GM21360 (cell line): ENCODE measurements at regions not wholly inside any gene's neighbourhood (a gene's known extent, or its start where the extent isn't known, plus 50 kb on each side); places are given as distances from the start of the nearest gene placed in this dataset.

Source experiments
- ATAC-seq: cut with Tn5 transposase; IDR thresholded peaks from one replicate; pipeline ENCODE4 v1.9.1; 2021; ENCODE audit warnings: mild to moderate bottlenecking, moderate library complexity; ENCODE audit not compliant: unreplicated experiment

DNA sequence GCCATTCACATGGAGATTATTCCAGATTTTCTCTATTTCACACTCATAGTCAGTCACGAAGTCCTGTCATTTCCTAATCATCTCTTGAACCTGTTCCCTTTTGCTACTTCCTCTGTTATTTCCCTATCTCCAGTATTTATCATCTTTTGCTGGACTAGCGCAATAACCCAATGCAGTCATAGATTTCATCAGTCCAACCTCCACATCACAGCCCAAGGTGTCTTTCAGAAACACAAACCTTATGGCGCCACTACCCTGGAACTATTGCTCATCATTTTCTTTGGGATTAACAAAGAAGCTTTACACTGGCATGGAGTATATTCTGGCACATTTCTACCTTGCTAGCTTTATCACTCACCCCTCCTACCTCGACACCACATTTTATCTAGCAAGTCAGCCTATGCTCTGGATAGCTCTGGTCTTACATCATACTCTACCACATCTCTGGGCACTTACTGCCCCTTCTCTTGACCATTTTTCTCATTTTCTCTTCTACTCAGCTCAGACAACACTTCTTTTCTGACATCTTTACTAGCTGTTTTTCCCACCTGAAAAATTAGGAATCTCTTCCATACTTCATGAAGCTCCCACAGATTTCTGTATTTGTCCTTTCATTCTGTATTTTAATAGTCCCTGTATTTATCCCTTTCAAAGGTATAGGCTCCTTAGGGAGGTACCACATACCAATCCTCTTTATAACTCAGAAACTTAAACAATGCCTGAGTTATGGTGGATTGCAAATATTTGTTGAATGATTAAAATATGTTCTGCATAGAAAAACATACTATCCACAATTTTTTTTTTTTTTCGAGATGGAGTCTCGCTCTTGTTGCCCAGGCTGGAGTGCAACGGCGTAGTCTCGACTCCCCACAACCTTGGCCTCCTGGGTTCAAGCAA is 534.7 kb downstream of the KLF12 start:
- no peak for ATAC-seq

DNA sequence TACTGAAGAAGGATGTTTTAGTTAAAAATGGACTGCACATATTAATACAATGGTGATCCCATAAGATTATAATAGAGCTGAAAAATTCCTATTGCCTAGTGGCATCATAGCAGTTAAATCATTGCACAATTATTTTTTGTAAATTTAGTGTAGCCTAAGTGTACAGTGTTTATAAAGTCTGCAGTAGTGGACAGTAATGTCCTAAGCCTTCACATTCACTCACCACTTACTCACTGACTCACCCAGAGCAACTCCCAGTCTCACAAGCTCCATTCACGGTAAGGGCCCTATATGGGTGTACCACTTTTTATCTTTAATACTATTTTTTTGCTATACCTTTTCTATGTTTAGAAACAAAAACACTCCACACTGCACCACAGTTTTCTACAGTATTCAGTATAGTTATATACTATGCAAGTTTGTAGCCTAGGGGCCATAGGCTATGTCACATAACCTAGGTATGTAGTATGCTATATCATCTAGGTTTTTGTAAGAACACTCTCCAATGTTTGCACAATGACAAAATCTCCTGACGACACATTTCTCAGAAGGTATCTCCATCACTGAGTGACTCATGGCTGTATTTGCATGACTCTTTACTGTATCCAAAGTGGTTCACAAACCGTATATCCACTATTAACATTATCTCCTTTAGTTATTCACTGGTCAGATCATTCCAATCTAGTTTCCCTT is 536.0 kb downstream of the KLF12 start:
- ATAC-seq, result no peak

DNA sequence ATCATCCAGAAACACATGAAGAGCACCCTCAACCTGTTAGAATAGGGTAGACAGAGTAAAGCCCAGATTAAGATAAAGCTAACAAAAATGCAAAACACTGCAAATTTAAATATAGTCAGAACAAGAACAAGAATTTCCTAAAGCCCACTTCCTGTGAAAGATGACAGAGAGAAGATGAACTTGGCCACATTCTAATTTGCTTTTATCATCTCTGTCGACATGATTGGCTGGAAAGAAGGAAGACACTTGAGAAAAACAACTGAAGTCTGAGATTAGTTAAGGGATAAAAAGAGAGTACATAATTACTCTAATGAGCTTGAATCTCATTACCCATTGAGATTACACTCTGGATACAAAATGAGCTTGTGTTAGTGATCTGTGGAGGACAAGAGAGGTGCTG is 537.6 kb downstream of the KLF5 start:
- no peak for ATAC-seq

DNA sequence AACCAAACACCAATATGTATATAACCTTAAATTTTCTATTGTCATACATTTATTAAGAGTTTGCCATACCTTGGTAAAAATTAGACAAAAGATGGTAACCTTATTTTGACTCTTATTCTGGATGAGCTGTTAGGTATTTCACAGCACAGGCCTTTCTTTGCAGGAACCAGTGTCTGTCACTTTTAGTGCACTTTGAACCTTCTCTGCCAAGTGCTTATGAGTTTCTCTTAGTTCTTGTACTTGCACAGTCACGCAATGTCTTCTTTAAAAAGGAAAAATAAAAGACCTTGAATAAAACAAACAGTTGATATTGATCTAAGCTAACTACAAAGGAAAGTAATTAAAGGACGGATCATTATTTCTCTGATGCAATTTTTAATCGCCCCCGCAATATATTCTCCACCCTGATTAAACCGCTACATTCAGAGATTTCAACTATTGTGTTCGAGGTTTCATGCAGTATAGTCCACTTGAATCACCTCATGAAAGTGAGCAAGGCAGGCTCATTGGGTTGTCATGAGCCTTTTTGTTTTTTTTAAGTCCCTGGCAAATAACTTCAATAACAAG is 534.5 kb downstream of the KLF5 start:
- ATAC-seq, result no peak

DNA sequence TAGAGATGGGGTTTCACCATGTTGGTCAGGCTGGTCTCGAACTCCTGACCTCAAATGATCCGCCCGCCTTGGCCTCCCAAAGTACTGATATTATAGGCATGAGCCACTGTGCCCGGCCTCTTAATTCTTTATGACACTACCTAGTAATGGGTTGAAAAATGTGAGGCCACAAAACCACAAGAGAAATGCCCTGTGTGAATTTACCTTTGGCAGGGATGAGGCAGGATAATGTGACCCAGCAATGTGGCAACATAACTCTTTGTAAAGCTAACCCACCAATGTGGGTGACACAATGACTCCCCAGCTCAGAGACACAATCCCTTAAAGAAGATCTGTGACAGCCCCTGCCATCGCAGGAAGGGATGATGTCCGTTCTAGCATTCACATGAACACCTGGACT is 533.1 kb downstream of the KLF5 start:
- ATAC-seq, result no peak

DNA sequence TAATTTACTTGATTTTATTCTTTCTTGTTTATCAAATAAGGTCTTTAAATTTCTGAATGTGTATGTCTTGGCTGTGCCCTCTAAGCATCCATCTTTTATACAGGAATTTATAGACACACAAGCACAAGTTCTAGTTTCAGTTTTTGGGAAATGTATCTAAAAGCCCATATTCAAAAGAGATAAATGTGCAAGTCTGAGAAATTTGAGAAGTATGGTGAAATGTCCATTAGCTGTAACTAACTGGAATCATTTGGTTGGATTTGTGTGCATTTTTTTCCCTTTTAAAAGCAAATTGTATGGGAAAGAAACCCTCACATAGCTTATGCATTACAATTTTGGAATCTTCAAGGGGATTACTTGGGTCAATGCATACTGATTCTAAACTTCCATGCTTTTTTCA is 532.0 kb downstream of the KLF5 start:
- ATAC-seq, result no peak

DNA sequence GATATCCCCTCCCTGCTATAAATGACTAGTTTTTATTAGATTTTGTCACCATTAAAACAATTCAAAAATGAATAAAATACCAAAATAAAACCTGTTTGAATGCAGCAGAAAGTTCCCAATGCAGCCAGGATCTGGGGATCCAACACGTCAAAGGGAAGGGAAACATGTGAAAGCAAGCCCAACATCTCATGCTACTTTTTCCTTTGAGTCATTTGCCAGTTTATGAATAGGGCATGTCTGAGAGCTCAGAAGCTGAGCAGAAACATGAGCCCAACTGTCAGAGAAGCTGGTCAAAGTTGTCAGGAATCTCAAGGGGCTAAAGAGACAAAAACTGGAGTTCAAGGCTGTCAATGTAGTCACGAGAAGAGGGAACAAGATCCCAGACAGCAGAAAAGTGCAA is 526.4 kb downstream of the KLF5 start:
- ATAC-seq, result no peak

DNA sequence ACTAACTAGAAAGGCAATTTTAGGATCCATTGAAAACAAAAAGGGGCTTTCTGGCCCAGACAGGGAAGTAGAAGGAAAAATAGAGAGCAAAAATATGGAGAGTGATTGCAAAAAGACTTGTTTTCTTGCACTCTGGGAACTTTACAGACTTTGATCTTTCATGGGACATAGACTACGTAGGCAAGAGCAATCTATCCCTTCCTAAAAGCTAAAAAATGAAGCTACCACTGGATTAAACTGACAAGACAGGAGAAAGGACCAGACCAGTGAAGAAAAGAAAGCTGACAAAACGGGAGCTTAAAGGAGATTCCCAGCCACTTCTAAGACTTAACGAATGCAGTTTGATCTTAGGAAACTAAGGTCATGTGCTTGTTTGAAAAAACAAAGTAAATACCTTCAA is 524.5 kb downstream of the KLF5 start:
- no peak for ATAC-seq

DNA sequence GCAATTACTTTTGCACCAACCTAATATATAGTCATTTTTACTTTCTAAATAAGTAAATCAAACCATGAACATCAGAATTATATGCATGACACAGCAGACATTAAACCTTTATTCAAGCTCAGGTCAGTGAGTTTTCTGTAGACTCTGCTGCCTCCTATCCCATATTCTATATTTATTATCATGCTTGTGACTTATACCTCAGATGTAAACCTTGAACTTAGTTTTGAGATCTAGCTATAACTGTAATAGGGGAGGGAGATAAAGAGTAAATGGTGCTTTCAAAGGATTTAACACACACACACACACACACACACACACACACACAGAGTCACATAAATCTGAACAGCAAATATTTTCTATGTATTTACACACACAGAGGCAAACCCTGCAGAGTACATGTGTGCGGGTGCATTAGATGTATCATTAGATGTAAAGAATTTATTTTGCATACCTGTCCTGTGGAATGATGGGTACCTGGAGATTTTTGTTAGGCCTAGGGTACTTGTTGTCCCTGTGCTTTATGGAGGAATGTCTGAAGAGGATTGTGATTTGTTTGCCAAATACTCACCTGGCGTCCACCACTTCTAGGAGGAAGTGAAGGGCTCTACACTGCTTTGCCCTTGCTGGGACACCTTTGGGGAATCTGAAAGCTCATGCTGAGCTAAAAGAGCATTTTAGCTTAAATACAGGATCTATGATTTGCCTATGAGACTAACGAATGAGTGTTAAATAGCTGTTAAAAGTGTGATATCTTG is 521.9 kb downstream of the KLF5 start:
- ATAC-seq, result no peak

DNA sequence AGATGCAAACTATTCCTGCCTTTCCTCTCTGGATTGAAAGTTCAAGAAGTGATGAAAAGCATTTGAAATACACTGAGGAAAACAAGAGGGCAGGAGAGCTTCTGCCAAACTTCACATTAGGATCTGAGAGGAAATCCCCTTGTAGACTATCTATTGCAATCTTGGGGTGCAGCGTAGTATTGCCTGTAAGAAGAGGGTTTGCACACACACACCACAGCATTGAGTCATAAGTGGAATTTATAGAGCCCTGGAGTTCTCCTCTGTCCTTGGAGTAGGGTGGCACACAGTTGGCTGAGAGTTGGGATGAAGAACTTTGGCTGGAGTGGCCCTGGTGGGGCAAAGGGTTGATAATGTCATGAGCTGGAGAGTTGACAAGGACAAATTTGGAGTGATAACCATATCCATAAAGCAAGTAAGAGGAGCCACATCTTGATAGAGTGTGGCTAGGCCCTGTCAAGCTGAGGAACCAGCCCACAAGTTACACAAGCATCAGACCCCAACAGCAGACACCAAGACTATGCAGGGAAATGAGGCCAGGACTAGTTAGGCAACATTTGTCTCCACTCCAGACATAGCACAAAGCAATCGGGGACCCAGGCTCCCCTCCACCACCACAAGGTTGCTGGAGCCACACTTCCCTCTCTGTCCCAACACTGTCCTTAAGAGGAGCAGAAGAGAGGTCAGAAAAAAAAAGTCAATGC is 520.9 kb downstream of the KLF5 start:
- ATAC-seq, result no peak

DNA sequence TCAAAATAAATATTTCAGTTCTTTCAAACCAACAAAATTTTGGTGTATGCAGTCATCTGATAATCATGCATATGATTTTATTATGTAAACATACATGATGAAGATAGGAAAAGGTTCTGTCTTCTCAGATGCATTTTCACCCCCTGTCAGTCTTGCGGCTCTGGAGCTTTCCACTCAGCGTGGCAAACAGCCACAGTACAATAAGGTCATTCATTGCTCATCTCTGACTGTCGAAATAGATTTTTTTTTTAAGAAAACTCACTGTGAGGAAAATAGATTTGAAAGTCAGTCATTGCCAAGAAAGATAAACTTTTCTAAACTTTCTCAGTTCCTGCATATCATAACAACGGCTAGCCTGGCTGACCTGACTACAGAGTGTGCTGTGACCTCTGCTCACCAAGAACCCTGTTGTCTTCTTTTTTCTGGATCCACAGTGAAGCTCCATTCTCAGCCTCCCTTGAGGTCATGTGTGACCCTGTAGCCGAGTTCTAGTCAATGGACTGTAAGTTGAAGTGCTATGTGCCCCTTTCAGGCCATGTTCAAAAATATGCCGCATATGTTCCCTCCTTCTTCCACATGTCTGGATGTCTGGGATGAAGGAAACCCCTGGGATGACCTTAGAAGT is 519.6 kb downstream of the KLF5 start:
- ATAC-seq, result no peak

DNA sequence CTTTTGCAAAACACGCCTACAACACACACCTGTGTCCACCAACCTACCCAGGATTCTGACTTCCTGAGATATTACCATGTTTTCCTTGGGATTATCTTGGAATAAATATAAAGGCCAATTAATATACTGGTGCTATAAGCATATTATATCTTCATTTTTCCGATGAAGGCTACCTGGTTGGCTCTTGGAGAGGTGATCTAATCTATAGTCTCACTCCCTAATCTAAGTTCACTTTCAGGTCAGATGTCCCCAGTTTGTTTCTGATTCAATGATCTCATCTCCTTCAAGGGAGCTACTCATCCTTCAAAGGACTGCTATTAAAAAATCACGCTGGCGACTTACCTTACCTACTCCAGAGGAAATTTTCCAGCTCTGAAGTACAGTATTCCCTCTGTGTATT is 517.5 kb downstream of the KLF5 start:
- no peak for ATAC-seq

DNA sequence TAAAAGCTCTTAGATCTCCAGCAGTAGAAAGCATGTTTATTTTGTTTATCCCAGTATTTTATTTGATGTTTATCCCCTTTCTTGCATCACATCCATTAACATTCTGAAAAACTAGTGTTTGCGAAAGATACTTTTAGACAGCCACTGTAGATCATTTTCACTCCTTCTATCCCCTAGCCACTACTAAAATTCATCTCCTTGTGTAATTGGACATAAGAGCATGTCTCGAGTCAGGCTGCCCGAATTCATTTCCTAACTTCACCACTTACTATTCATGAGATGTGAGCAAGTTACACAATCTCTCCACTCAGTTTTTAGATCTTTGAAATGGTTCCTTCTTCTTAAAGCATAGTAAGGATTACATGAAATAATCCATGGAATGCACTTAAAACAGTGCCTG is 514.0 kb downstream of the KLF5 start:
- no peak for ATAC-seq

DNA sequence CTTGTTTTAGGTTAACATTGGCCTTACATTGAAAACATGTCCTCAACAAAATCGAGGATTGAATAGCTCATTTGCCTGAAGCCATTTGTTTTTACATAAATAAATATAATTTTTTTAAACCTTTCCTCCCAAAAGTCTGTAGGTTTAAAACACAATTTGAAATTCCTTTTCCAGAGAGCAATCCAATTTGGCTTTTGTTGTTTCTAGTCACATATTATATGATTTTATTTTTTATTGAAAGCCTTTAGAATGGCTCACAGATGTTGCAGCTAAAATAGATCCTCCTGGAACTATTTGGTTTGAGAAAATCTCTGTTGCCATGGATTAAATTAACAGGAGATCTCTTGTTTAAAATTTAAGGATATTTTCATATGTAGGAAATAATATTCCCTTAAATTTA is 512.6 kb downstream of the KLF5 start:
- no peak for ATAC-seq

DNA sequence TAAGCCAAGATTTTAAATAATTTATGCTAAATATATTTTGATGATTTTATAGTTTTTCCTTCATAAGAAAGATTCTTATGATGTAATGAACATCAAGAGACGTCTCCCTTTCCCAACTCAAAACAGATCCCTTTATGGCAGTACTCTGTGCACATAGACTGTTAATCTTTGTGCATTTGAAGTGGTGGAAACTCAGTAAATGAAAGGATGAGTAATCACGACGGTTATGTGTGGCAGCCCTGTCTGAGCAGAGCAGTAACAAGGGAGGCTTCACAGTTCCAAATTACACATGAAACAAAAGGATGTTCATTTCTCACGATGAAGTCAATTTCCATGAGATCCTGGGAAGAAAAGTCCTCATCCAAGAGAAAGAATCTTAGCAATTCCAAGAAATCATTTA is 498.1 kb downstream of the KLF5 start:
- no peak for ATAC-seq

DNA sequence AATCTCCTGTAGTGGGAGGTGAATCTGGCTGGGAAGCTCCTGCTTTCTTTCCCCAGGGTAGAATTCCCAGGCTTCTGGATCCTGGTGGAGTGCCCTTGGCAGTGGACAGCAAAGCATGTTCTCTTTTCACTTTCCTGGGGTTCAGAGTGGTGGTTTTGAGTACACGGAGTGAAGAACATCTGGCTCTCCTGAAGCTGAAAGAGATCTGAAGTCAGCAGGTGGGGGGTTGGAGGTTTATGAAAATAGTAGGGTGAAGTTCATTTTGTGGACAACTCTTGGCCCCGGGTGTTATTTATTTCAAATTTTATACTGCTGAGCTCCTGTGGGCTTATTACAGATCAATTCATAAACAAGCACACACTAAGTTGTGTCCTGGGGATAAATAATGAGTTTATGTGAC is 497.3 kb downstream of the KLF5 start:
- ATAC-seq, result no peak

DNA sequence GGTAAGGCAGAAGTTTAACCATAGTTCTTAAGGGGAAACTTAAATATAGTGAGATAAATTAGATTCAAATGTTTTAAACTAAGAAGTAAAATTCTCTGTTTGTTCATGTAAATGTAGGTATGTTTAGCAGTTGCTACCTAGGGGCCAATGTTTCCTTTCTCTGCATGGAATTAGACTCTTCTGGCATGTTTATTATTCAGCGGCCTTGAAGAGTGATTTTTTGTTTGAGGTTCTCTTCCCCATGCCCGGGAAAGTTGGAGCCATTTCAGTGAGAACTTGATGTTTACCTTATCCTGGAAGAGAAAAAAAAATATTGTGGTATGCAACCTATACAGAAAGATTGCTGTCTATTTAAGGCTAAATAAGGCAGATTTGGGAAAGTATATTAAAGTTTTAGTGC is 492.9 kb downstream of the KLF5 start:
- ATAC-seq, result no peak

DNA sequence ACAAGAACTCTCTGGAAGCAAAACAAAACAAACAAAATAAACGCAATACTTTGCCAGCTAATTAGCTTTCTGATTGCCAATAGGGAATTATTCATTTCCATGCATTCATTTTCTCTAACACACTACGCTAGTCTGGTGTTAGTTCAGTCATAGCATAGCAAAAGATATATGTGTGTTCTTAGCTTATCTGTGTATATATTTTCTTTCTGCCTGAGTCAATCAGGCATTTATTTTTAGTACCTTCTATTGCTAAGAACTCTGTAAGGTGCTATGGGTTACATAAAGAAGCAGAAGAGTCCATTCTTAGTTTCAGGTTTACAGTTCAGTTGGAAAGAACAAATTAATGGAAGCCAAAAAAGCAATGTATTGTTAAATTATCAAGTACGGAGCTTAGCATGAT is 490.9 kb downstream of the KLF5 start:
- ATAC-seq, result no peak

DNA sequence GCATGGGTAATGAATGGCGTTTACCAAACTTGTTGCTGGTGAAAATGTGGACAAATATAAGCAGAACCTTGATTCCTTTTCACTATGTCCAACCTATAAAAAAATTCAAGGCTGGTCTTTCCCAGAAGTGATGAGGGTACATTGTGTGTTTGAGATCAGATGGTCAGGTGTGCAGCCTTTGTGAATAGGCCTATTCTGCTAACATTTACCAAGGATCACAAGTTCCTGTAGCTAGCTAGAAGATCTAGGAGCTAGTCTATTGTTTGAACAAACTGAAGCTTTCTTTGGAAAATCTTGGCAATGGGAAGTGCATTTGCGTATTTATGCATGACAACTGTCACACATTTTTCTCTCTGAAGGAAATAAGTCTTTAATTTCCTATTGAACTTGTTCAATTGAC is 489.6 kb downstream of the KLF5 start:
- no peak for ATAC-seq

DNA sequence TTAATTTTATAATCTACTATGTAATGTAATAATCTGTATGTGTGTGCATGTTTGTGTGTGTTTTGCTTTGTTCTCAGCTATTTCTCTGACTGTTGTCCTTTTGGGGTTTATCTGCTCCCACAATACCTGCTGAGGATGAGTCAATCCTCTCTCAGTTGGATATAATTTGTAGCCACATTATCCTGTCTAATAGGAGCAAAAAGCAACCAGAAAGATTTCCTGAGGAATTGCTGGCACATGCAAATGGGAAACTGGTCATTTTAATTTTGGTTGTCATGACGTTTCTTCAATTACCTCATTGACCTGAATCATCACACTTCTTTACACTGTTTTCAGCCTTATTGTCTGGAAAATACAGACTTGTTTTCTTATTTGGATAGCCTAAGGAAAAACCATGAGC is 488.4 kb downstream of the KLF5 start:
- ATAC-seq, result no peak
